NCI-H524 (cell line): ENCODE measurements at regions not wholly inside any gene's neighbourhood (a gene's known extent, or its start where the extent isn't known, plus 50 kb on each side); places are given as distances from the start of the nearest gene placed in this dataset.

ENCODE experiments used
- DNase-seq, 2 experiments: peaks; one replicate each; lab custom pipeline; 2025; lab: John Stamatoyannopoulos, UW

- no peak for DNase-seq
Measured at GRCh38 chr5:28516722-28517121, 1478.3 kb upstream of the CDH9 start.

- peak in 1 of 2 experiments; percentile 32 for DNase-seq
Measured at GRCh38 chr5:28512648-28513047, 1474.3 kb upstream of the CDH9 start.

- DNase-seq = no peak
Measured at GRCh38 chr5:28505121-28505520, 1466.7 kb upstream of the CDH9 start.

DNA sequence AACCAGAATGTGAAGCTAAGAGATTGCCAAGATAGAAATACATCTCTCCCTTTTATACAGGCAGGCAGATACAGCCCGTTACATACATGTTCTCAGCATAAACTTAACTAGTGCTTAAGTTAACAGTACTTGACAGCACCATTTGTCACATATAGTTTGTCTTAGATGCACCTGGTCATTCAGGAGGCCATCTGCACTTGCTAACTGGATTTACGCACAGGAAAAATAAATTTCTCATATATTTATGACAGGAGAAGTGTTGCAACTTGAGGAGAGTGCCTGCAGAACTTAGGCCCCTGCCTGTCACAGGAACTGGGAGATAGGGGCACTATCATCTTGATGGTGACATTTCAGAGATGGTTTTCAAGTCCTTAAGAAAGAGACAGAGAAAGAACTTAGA is 1462.1 kb upstream of the CDH9 start:
- peak in 1 of 2 experiments; percentile 85 for DNase-seq

- no peak for DNase-seq
Measured at GRCh38 chr5:28499766-28500290, 1461.4 kb upstream of the CDH9 start.

GRCh38 chr5:28495876-28496275 is 1457.5 kb upstream of the CDH9 start:
- DNase-seq = no peak

DNA sequence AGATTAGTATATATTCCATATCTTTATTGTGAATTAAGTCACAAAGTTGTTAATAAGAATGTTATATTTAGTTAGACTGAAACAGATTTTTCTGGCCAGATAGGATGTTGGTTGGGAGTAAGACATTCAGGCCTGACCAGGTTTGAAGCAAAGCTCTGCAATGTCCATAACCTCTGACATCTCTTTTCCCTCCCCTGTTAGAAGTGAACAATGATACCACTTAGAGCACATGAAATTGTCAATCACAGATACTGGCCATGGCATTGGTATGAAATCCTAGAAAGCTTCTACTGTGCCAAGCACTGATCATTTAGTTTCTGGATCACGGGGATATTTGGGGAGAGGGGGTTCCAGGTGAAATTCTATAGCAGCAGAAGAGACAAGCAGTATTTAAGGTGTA is 1455.1 kb upstream of the CDH9 start:
- DNase-seq = no peak

DNA sequence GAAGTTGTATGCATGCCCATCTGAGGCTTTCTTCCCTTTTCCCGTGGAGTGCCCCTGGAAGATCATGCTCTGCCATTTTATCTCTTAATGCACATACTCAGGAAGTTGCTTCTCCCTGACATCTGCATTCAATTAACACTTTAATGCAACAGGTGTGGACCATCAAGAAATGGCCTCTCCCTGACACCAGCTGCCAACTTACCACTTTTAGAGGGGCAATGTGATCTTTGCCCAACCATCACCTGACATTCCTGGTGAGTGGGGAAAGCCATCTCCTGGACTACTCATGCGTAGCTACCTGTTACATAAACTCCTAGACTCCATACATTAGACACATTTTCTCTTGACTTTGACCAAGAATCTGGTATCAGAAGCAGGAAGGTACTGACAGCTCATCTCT is 1450.4 kb upstream of the CDH9 start:
- peak in 1 of 2 experiments; percentile 6 for DNase-seq

- no peak for DNase-seq
Measured at GRCh38 chr5:28483327-28484025, 1445.1 kb upstream of the CDH9 start.

DNA sequence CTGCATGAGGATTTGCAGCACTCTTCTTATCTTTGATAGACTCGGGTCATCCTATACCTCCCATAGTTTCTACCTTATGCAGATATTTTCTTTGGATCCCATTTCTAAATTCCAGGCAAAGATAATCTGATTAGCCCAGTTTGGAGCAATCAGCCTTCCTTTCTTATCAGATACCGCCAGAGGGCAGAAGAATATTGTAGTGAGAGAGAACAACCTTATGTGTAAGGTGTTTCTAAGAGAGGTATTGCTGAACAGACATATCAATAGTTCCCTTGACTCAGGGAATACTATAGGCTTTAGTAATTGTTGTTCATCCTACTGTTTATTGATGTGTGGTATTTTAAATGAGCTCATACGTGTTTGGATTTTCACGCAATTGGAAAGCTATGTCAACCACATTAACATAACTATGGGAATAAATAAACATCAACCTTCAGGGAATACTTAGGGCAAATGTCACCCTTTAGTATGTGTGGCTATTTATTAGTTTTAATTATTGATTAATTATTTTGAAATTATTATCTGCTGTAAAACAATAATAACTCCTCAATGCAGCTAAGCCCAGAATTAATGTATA is 1435.2 kb upstream of the CDH9 start:
- peak; percentile 15 to 41 for DNase-seq

- peak in 1 of 2 experiments; percentile 40 for DNase-seq
Measured at GRCh38 chr5:28468166-28468565, 1429.8 kb upstream of the CDH9 start.

GRCh38 chr5:28463728-28464127 is 1425.3 kb upstream of the CDH9 start:
- DNase-seq = no peak

- DNase-seq = no peak
Measured at GRCh38 chr5:28451483-28451882, 1413.1 kb upstream of the CDH9 start.

GRCh38 chr5:28450997-28451396 is 1412.6 kb upstream of the CDH9 start:
- no peak for DNase-seq

- DNase-seq = no peak
Measured at GRCh38 chr5:28448791-28449190, 1410.4 kb upstream of the CDH9 start.

DNA sequence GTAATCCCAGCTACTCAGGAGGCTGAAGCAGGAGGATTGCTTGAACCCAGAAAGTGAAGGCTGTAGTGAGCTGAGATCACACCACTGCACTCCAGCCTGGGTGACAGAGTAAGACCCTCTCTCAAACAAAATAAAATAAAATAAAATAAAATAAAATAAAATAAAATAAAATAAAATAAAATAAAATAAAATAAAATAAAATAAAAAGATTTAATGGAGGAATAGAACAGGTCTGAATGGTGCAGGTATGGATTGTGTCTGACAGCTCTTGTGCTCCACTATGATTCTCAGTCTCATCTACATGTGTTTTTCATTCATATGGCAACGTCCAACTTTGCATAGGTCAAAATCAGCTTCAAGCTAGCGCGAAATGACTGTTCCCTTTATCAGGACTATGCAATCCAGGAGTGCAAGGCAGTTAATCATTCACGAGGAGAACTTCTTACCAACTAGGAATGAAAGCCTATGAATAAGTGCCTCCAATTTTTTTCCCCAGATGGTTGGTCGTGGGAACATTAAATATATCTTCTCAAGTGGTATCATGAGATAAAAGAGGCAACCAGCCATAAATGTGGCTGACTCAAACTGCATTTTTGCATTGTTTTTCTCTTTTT is 1392.3 kb upstream of the CDH9 start:
- DNase-seq = no peak

DNA sequence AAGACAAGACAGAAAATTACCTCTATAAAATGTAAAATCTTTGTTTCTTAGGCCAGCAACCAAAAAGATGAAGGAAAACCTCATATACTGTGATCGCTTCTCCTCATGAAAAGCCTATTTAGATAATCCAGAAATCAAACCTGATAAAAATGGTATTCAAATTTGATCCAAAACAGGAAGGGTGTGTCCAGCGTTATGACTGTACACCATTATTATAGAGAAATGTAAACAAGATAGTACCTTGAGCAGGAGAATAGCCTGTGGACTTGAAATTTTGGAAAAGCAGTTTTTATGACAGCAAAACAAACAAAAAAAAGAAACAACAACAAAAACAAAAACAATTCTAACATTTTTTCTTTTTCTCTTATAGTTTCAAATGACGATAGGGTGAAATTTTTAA is 1382.8 kb upstream of the CDH9 start:
- DNase-seq = no peak

- no peak for DNase-seq
Measured at GRCh38 chr5:28415791-28416443, 1377.5 kb upstream of the CDH9 start.

GRCh38 chr5:28414619-28415018 is 1376.2 kb upstream of the CDH9 start:
- no peak for DNase-seq

DNA sequence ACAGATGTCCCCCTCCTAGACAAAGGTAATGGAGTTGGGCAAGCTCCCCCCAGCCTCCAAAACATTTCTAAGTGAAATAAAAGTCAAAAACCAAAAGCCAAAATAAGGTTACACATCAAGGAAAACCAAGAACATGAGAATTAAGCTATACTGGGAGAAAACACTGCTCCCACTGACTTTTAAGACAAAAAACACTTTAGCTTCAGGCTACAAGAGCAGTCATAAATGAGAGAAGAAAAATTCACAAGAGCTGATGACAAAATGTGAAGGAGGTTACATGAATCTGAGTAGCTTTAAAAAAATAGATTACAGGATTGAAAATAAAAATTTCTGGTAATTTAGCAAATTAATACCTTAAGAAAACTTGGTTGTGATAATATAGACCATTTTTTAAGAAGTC is 1370.3 kb upstream of the CDH9 start:
- no peak for DNase-seq

GRCh38 chr5:28408186-28408585 is 1369.8 kb upstream of the CDH9 start:
- DNase-seq = no peak

GRCh38 chr5:28404363-28405071 is 1366.1 kb upstream of the CDH9 start:
- no peak for DNase-seq
